ENCODE measurements at regions not wholly inside any gene's neighbourhood (a gene's known extent, or its start where the extent isn't known, plus 50 kb on each side); places are given as distances from the start of the nearest gene placed in this dataset.
A peak's percentile ranks its signal among the peaks of the same experiment; 100 is the strongest.

DNA sequence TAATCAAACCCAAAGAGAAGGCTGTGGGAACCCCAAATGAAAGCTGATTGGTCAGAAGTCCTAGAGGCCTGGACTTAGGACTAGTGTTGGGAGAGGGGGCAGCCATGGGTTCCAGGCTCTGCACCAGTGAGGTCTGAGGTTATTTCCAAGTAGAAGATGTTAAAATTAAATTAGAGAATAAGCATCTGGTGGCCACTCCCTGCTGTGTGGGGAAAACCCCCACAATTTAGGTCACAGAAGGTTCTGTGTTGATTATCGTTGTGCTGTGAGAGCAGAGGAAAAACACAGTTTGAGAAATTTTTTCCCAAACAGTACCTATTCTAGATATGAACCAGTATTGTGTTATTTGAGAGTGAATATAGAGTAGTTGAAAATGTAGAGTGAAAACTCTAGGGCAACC lies 53.9 kb upstream of the NSMCE3 start:
- Histone ChIP-seq H3K4me3 (no peak overlapping the region), H3K27me3 (ENCODE audit: control insufficient read depth in 3 of 3, insufficient read depth in 3 of 3, low read length in 2 of 3) (no peaks in the 10 kb centered on the region), H3K9me3 (ENCODE audit: control insufficient read depth in 4 of 4, insufficient read depth in 3 of 4, low read length in 3 of 4) (peaks cover 0 to 6% (median 3%) of the 10 kb centered on the region in 4 donors), H3K9ac (ENCODE audit: insufficient read depth in 1 of 2, low read length in 2 of 2) (no peak overlapping the region), H3K36me3 (ENCODE audit: control insufficient read depth in 4 of 4, insufficient read depth in 4 of 4, low read length in 4 of 4) (no peaks in the 10 kb centered on the region), H3K27ac (ENCODE audit: low read depth in 1 of 2, low read length in 1 of 2) (no peak overlapping the region), H3K4me1 (ENCODE audit: control insufficient read depth in 5 of 5, insufficient read depth in 5 of 5, low read length in 5 of 5) (no peaks in the 10 kb centered on the region)
- no peak for ATAC-seq (ENCODE audit: insufficient read depth, low FRiP score)
- DNase-seq = no peak
- 85 to 91% methylated on average over 1 of the region's 1 CpG for WGBS, 2 donors
- TF ChIP-seq, protein P1, sequence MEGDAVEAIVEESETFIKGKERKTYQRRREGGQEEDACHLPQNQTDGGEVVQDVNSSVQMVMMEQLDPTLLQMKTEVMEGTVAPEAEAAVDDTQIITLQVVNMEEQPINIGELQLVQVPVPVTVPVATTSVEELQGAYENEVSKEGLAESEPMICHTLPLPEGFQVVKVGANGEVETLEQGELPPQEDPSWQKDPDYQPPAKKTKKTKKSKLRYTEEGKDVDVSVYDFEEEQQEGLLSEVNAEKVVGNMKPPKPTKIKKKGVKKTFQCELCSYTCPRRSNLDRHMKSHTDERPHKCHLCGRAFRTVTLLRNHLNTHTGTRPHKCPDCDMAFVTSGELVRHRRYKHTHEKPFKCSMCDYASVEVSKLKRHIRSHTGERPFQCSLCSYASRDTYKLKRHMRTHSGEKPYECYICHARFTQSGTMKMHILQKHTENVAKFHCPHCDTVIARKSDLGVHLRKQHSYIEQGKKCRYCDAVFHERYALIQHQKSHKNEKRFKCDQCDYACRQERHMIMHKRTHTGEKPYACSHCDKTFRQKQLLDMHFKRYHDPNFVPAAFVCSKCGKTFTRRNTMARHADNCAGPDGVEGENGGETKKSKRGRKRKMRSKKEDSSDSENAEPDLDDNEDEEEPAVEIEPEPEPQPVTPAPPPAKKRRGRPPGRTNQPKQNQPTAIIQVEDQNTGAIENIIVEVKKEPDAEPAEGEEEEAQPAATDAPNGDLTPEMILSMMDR (IDR thresholded peaks at IDR 0.05; ENCODE audit: control extremely low read depth, extremely low read depth) = no peak

DNA sequence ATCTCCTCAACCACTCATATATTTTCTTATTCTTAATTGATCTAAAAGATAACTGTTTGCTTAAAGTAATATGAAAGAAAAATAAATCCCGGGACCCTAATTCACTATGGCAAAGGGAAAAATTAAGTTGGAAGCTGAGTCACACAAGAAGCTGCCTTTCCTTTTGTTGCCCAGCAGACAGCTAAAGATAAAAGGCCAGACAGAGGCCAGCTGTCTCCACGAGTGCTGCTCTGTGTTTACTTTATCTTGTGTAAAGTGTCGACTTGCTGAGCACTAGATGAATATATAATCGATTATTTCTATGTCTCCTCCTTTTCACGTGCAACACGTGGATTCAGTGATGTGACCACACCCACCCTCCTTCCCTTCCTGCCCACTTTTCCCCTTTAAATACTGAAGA lies 52.8 kb upstream of the NSMCE3 start:
- 28 to 37% methylated on average over 6 of the region's 6 CpGs for whole genome bisulfite sequencing, 2 donors
- DNase-seq (peak in 2 of 3 donors; percentile 40 to 54), ATAC-seq (ENCODE audit: insufficient read depth, low FRiP score) (no peak)
- TF ChIP-seq, protein P1 (IDR thresholded peaks at IDR 0.05; ENCODE audit: control extremely low read depth, extremely low read depth) = no peak
- H3K27me3 ChIP-seq (ENCODE audit: control insufficient read depth in 3 of 3, insufficient read depth in 3 of 3, low read length in 2 of 3) = no peaks in the 10 kb centered on the region
- no peak overlapping the region for H3K4me3 ChIP-seq
- no peak overlapping the region for H3K9ac ChIP-seq (ENCODE audit: insufficient read depth in 1 of 2, low read length in 2 of 2)
- H3K9me3 ChIP-seq (ENCODE audit: control insufficient read depth in 4 of 4, insufficient read depth in 3 of 4, low read length in 3 of 4) = peaks cover 0 to 6% (median 3%) of the 10 kb centered on the region in 4 donors
- H3K4me1 ChIP-seq (ENCODE audit: control insufficient read depth in 5 of 5, insufficient read depth in 5 of 5, low read length in 5 of 5) = no peaks in the 10 kb centered on the region
- H3K27ac ChIP-seq (ENCODE audit: low read depth in 1 of 2, low read length in 1 of 2) = no peak overlapping the region
- no peaks in the 10 kb centered on the region for H3K36me3 ChIP-seq (ENCODE audit: control insufficient read depth in 4 of 4, insufficient read depth in 4 of 4, low read length in 4 of 4)

DNA sequence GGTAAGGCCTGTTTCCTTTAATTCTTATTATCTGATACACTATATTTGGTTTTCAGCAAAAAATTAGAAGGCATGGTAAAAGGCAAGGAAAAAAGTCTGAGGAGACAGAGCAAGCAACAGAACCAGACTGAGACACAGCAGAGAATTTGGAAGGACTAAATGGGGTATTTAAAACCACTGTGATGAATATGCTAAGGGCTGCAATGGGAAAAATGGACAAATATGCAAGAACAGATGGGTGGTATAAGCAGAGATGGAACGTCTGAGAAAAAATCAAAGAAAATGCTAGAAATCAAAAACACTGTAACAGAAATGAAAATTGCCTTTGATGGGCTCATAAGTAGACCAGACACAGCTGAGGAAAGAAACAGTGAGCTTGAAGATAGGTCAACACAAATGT lies 50.8 kb upstream of the NSMCE3 start:
- H3K4me1 ChIP-seq (ENCODE audit: control insufficient read depth in 5 of 5, insufficient read depth in 5 of 5, low read length in 5 of 5) = no peaks in the 10 kb centered on the region
- WGBS, 2 donors = 91 to 93% methylated on average over 1 of the region's 1 CpG
- H3K9ac ChIP-seq (ENCODE audit: insufficient read depth in 1 of 2, low read length in 2 of 2) = no peak overlapping the region
- H3K36me3 ChIP-seq (ENCODE audit: control insufficient read depth in 4 of 4, insufficient read depth in 4 of 4, low read length in 4 of 4) = no peaks in the 10 kb centered on the region
- no peak overlapping the region for H3K4me3 ChIP-seq
- no peaks in the 10 kb centered on the region for H3K27me3 ChIP-seq (ENCODE audit: control insufficient read depth in 3 of 3, insufficient read depth in 3 of 3, low read length in 2 of 3)
- DNase-seq (no peak), ATAC-seq (ENCODE audit: insufficient read depth, low FRiP score) (no peak)
- no peak overlapping the region for H3K27ac ChIP-seq (ENCODE audit: low read depth in 1 of 2, low read length in 1 of 2)
- TF ChIP-seq, protein P1 (IDR thresholded peaks at IDR 0.05; ENCODE audit: control extremely low read depth, extremely low read depth) = no peak
- peaks cover 0 to 5% (median 0%) of the 10 kb centered on the region in 4 donors for H3K9me3 ChIP-seq (ENCODE audit: control insufficient read depth in 4 of 4, insufficient read depth in 3 of 4, low read length in 3 of 4)

DNA sequence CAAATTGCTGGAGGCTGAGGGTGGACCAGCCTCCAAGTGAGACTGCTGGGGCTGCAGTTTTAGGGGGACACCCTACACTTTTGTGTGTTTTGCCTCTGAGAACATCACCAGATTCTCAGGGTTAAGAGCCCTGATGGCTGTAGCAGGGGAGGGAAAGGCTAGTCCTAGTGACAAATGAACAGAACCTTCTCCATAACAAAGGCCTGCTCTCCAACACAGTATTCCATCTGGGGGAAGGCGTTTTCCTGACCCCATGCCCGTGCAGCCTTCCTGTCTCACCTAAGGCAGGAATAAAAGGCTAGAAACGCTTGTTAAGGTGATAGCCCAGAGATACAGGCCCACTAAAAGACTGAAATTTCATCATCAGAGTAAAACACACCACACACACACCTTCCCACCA lies 50.2 kb upstream of the NSMCE3 start:
- no peaks in the 10 kb centered on the region for H3K4me1 ChIP-seq (ENCODE audit: control insufficient read depth in 5 of 5, insufficient read depth in 5 of 5, low read length in 5 of 5)
- WGBS, 2 donors = 66 to 76% methylated on average over 3 of the region's 3 CpGs
- no peak overlapping the region for H3K4me3 ChIP-seq
- peaks cover 0 to 5% (median 0%) of the 10 kb centered on the region in 4 donors for H3K9me3 ChIP-seq (ENCODE audit: control insufficient read depth in 4 of 4, insufficient read depth in 3 of 4, low read length in 3 of 4)
- no peak for DNase-seq
- no peaks in the 10 kb centered on the region for H3K36me3 ChIP-seq (ENCODE audit: control insufficient read depth in 4 of 4, insufficient read depth in 4 of 4, low read length in 4 of 4)
- H3K27me3 ChIP-seq (ENCODE audit: control insufficient read depth in 3 of 3, insufficient read depth in 3 of 3, low read length in 2 of 3) = no peaks in the 10 kb centered on the region
- no peak overlapping the region for H3K27ac ChIP-seq (ENCODE audit: low read depth in 1 of 2, low read length in 1 of 2)
- H3K9ac ChIP-seq (ENCODE audit: insufficient read depth in 1 of 2, low read length in 2 of 2) = no peak overlapping the region
- ATAC-seq (ENCODE audit: insufficient read depth, low FRiP score) = no peak
- TF ChIP-seq, protein P1 (IDR thresholded peaks at IDR 0.05; ENCODE audit: control extremely low read depth, extremely low read depth) = no peak

All from lung (tissue), 11 donors.